ENCODE measurements at regions not wholly inside any gene's neighbourhood (a gene's known extent, or its start where the extent isn't known, plus 50 kb on each side); places are given as distances from the start of the nearest gene placed in this dataset.
"Not testable (repeated sequence)": the region's sequence is repeated elsewhere in the genome, so short reads cannot be mapped to it uniquely, and the experiment has no call there.

- not testable (repeated sequence) for DNase-seq
Measured at GRCh38 chr20:25774203-25774602, 77.5 kb upstream of the ZNF337 start.

GRCh38 chr20:25772437-25772836 lies 75.8 kb upstream of the ZNF337 start:
- not testable (repeated sequence) for DNase-seq

- not testable (repeated sequence) for DNase-seq
Measured at GRCh38 chr20:25771818-25772217, 75.2 kb upstream of the ZNF337 start.

GRCh38 chr20:25761596-25761995 lies 64.9 kb upstream of the ZNF337 start:
- DNase-seq = no peak

GRCh38 chr20:25761046-25761445 lies 64.4 kb upstream of the ZNF337 start:
- DNase-seq = not testable (repeated sequence)

GRCh38 chr20:25750765-25751696 lies 54.4 kb upstream of the ZNF337 start:
- no peak for DNase-seq

- DNase-seq = no peak
Measured at GRCh38 chr20:25750220-25750764, 53.6 kb upstream of the ZNF337 start.

GRCh38 chr20:25749649-25750048 lies 53.0 kb upstream of the ZNF337 start:
- DNase-seq = no peak
